Psoas muscle (tissue), 7 donors: ENCODE measurements at regions not wholly inside any gene's neighbourhood (a gene's known extent, or its start where the extent isn't known, plus 50 kb on each side); places are given as distances from the start of the nearest gene placed in this dataset.
"Not testable (repeated sequence)": the region's sequence is repeated elsewhere in the genome, so short reads cannot be mapped to it uniquely, and the experiment has no call there.

Experiments used
- ATAC-seq, 4 donors: fragments of 200-7000 bp; cut with Tn5 transposase; one replicate each; pipeline ENCODE4 v1.9.1; 2020; ENCODE audit warnings: moderate library complexity in 3 of 4, mild to moderate bottlenecking in 2 of 4
- DNase-seq, 2 donors: peaks; one replicate each; pipeline ENCODE4 v3.0.0-alpha.2; 2020
- H3K27ac ChIP-seq: fragments of 200-600 bp; one replicate; pipeline ENCODE4 v1.8.0; 2022
- H3K27me3 ChIP-seq, 3 donors: fragments of 200-600 bp in 1 of 3; one replicate each; pipeline versions ENCODE4 v1.6.1 to v1.8.0; 2013 to 2022; ENCODE audit warnings: low read length in 2 of 3, mild to moderate bottlenecking in 2 of 3, moderate library complexity in 1 of 3; ENCODE audit not compliant: insufficient read depth in 3 of 3
- H3K36me3 ChIP-seq, 2 donors: fragments of 200-600 bp in 1 of 2; one replicate each; pipeline versions ENCODE4 v1.6.1 to v1.8.0; 2013 to 2022; ENCODE audit warnings: low read depth in 1 of 2, mild to moderate bottlenecking in 1 of 2, moderate library complexity in 1 of 2; ENCODE audit not compliant: insufficient read depth in 1 of 2
- H3K4me1 ChIP-seq: fragments of 200-600 bp; one replicate; pipeline ENCODE4 v1.8.0; 2022
- H3K4me3 ChIP-seq: fragments of 200-600 bp; one replicate; pipeline ENCODE4 v1.8.0; 2022; ENCODE audit warnings: mild to moderate bottlenecking
- H3K9me3 ChIP-seq: fragments of 200-600 bp; one replicate; pipeline ENCODE4 v1.8.0; 2022
- WGBS, 3 donors: extraction: QIAGEN DNeasy Blood & Tissue Kit; methylation state at CpG; one replicate each; pipeline versions ENCODE4 v1.1.6 to v1.1.7; 2013; 5-methylcytosine and 5-hydroxymethylcytosine counted together
- intact Hi-C, 2 donors: fragments of 100-400 bp; cut with DNase I; formaldehyde crosslinking; loops; one replicate each; pipeline versions ENCODE4 v1.11.0 to v1.14.2; 2022
- TF ChIP-seq, protein P1 (sequence below): fragments of 200-600 bp; IDR thresholded peaks from one replicate; pipeline ENCODE4 v1.8.0; 2022; ENCODE audit warnings: antibody characterized with exemption
- donor health status: healthy with polysubstance abuse.
- donor health status: DM: no; HTN: no; CAD: no; lungs with moderate emphysema.
- donor health status: Bipolar disorder and iron deficiency.
- donor health status: healthy.
- donor health status: DM: yes; HTN: yes; CAD: no.
- donor health status: DM: no; HTN: no; CAD: no.
- donor health status: DM: yes; HTN: yes; CAD: no.

DNA sequence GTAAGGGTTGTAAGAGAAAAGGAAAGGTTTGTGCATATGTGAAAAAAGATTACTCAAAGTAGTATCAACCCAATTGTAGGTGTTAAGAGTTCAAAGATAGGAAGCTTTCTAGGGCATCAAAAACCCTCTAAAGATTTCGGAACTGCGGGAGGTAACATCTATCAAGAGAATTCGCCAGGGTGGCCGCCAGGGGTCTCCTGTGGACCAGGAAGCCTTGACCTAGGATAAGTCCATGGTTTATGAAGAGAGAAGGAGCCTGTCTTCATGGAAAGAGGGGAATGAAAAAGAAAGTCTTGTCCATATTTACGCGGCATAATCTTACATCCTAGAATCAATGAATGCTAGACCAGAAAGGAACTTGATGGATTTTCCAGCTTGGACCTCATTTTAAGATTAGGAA lies 140.7 kb upstream of the CALCR start:
- WGBS, 3 donors = 34 to 45% (median 44%) methylated on average over 6 of the region's 6 CpGs
- no peak overlapping the region for H3K27ac ChIP-seq
- H3K4me1 ChIP-seq = no peaks in the 10 kb centered on the region
- no peaks in the 10 kb centered on the region for H3K9me3 ChIP-seq
- TF ChIP-seq, protein P1, sequence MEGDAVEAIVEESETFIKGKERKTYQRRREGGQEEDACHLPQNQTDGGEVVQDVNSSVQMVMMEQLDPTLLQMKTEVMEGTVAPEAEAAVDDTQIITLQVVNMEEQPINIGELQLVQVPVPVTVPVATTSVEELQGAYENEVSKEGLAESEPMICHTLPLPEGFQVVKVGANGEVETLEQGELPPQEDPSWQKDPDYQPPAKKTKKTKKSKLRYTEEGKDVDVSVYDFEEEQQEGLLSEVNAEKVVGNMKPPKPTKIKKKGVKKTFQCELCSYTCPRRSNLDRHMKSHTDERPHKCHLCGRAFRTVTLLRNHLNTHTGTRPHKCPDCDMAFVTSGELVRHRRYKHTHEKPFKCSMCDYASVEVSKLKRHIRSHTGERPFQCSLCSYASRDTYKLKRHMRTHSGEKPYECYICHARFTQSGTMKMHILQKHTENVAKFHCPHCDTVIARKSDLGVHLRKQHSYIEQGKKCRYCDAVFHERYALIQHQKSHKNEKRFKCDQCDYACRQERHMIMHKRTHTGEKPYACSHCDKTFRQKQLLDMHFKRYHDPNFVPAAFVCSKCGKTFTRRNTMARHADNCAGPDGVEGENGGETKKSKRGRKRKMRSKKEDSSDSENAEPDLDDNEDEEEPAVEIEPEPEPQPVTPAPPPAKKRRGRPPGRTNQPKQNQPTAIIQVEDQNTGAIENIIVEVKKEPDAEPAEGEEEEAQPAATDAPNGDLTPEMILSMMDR = peak; percentile 22
- DNase-seq = peak; percentile 13 to 61
- ATAC-seq = no peak
- H3K36me3 ChIP-seq = no peaks in the 10 kb centered on the region
- H3K4me3 ChIP-seq = no peak overlapping the region
- peaks cover 0 to 3% (median 0%) of the 10 kb centered on the region in 3 donors for H3K27me3 ChIP-seq
- intact Hi-C loops = no loop called here

- 67 to 73% (median 72%) methylated on average over 5 of the region's 5 CpGs for WGBS, 3 donors
- Histone ChIP-seq H3K4me1 (no peaks in the 10 kb centered on the region), H3K36me3 (no peaks in the 10 kb centered on the region), H3K27ac (no peak overlapping the region), H3K4me3 (no peak overlapping the region), H3K9me3 (no peaks in the 10 kb centered on the region), H3K27me3 (peaks cover 0 to 3% (median 2%) of the 10 kb centered on the region in 3 donors)
- no peak for DNase-seq
- TF ChIP-seq, protein P1 = no peak
- ATAC-seq = no peak
- intact Hi-C loops = no loop called here
Measured at GRCh38 chr7:93711926-93712325, 137.4 kb upstream of the CALCR start.

DNA sequence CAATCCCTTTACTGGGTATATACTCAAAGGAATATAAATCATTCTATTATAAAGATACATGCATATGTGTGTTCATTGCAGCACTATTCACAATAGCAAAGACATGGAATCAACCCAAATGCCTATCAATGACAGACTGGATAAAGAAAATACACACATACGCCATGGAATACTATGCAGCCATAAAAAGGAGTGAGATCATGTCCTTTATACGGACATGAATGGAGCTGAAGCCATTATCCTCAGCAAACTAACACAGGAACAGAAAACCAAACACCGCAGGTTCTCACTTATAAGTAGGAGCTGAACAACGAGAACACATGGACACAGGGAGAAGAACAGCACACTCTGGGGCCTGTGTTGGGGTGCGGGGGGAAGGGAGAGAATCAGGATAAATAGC lies 133.7 kb upstream of the CALCR start:
- H3K27ac ChIP-seq, H3K27me3 ChIP-seq, H3K4me1 ChIP-seq, DNase-seq, intact Hi-C loops, H3K4me3 ChIP-seq, H3K9me3 ChIP-seq, H3K36me3 ChIP-seq, ATAC-seq: not testable (repeated sequence)
- 83 to 88% (median 87%) methylated on average over 5 of the region's 5 CpGs for WGBS, 3 donors

- TF ChIP-seq, protein P1 = no peak
- intact Hi-C loops = no loop called here
- H3K4me3 ChIP-seq = no peak overlapping the region
- H3K9me3 ChIP-seq = no peaks in the 10 kb centered on the region
- peaks cover 0 to 3% (median 2%) of the 10 kb centered on the region in 3 donors for H3K27me3 ChIP-seq
- DNase-seq = no peak
- H3K4me1 ChIP-seq = no peaks in the 10 kb centered on the region
- no peaks in the 10 kb centered on the region for H3K36me3 ChIP-seq
- no peak for ATAC-seq
- H3K27ac ChIP-seq = no peak overlapping the region
Measured at GRCh38 chr7:93707249-93707648, 132.7 kb upstream of the CALCR start.

- H3K9me3 ChIP-seq, intact Hi-C loops, H3K4me1 ChIP-seq, H3K36me3 ChIP-seq, H3K4me3 ChIP-seq, H3K27ac ChIP-seq, DNase-seq, ATAC-seq, H3K27me3 ChIP-seq: not testable (repeated sequence)
- WGBS, 3 donors = 76 to 88% (median 84%) methylated on average over 4 of the region's 4 CpGs
Measured at GRCh38 chr7:93706162-93706561, 131.6 kb upstream of the CALCR start.

DNA sequence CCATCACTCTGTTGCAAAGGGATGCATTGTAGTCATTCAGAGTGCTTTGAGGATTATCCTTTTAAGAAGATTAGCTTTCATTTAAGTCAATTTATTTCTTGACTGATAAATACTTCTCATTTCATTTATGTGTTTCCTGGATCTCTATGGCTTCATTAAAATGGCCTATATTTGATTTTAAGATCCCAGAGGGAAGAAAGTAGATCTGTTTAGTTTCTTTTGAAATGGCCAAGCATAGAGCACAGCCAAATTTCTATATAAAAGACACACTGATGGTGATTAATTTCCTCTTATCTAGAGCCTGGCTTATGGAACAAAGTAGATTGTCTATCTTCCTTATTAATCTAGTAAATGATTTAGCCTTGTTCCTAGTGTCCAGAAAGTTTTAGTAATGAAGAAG lies 129.7 kb upstream of the CALCR start:
- H3K27ac ChIP-seq = no peak overlapping the region
- TF ChIP-seq, protein P1 = no peak
- no peaks in the 10 kb centered on the region for H3K4me1 ChIP-seq
- peaks cover 0 to 2% (median 0%) of the 10 kb centered on the region in 3 donors for H3K27me3 ChIP-seq
- intact Hi-C loops = no loop called here
- H3K36me3 ChIP-seq = no peaks in the 10 kb centered on the region
- no peak overlapping the region for H3K4me3 ChIP-seq
- no peak for DNase-seq
- no peak for ATAC-seq
- no peaks in the 10 kb centered on the region for H3K9me3 ChIP-seq
